LNCaP clone FGC (cell line): ENCODE measurements at regions not wholly inside any gene's neighbourhood (a gene's known extent, or its start where the extent isn't known, plus 50 kb on each side); places are given as distances from the start of the nearest gene placed in this dataset.
"Not testable (repeated sequence)": the region's sequence is repeated elsewhere in the genome, so short reads cannot be mapped to it uniquely, and the experiment has no call there.

Experiments used
- DNase-seq: peaks from one replicate; pipeline ENCODE4 v3.0.0-alpha.2; 2011; ENCODE audit warnings: low read depth
- H3K4me3 ChIP-seq: 2 replicates; pipeline ENCODE4 v1.5.1; 2011; ENCODE audit warnings: mild to moderate bottlenecking, low read depth, low read length, control low read depth
- TF ChIP-seq, protein P1 (sequence below): IDR thresholded peaks from 2 replicates; pipeline ENCODE4 v1.5.1; 2012; ENCODE audit warnings: mild to moderate bottlenecking; ENCODE audit not compliant: control insufficient read depth, insufficient read depth; ENCODE audit errors: extremely low read depth

DNA sequence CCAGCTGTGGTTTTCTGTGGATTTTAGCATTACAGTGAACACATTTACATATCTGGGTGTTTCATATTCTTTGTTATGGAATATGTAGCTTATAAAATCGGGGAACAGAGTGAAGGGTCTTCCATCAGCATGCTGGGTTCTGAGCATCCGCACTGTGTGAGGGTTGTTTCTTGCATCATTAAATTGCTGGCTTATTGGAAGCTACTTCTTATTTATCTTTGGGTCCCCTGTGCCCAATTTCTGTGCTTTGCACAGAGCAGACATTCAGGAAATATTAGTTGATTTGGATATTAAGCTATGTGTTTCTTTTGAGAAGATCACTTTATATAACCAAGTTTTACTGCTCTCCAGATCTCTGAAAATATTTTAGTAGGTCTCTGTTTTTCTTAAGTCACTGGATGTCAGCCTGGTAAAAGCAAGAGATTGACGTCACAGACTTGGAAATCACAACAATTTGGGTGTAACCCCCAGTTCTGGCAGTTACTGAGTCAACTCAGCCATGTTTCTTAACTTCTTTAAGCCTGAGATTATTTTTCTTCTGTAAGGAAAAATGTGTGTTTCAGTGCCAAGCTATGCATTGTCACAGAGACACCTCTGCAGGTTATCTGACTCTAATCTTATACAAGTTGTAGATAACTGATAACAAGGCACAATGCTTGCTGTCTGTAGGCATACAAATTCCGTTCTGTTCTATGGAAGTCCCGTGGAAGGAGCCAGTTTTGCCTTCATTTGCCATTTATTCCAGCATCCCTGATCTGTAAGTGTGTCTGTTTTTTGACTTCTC, 258.3 kb upstream of the KAZN start:
- TF ChIP-seq, protein P1, sequence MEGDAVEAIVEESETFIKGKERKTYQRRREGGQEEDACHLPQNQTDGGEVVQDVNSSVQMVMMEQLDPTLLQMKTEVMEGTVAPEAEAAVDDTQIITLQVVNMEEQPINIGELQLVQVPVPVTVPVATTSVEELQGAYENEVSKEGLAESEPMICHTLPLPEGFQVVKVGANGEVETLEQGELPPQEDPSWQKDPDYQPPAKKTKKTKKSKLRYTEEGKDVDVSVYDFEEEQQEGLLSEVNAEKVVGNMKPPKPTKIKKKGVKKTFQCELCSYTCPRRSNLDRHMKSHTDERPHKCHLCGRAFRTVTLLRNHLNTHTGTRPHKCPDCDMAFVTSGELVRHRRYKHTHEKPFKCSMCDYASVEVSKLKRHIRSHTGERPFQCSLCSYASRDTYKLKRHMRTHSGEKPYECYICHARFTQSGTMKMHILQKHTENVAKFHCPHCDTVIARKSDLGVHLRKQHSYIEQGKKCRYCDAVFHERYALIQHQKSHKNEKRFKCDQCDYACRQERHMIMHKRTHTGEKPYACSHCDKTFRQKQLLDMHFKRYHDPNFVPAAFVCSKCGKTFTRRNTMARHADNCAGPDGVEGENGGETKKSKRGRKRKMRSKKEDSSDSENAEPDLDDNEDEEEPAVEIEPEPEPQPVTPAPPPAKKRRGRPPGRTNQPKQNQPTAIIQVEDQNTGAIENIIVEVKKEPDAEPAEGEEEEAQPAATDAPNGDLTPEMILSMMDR, result no peak
- H3K4me3 ChIP-seq, result no peak overlapping the region
- DNase-seq, result no peak

DNA sequence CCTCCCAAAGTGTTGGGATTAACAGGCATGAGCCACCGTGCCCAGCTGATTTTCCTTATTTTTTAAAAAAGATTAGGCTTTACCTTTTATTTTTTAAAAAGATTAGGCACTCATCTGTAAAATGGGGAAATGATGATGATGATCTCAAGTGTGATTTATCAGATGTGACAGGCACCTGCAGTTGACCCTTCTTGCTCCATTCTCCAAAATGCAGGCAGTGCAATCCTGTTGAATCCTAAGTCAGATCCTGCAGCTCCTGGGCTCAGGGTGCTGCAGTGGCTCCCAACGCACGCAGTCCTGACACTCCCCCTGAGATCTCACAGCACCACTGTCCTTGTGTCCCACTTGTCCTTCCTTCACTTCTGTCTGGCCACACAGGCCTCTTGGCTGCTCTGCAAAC, 257.3 kb upstream of the KAZN start:
- H3K4me3 ChIP-seq, result no peak overlapping the region
- no peak for DNase-seq
- TF ChIP-seq, protein P1, result no peak

- no peak overlapping the region for H3K4me3 ChIP-seq
- TF ChIP-seq, protein P1, result no peak
- no peak for DNase-seq
Measured at GRCh38 chr1:14345946-14346550, 252.4 kb upstream of the KAZN start.

- TF ChIP-seq, protein P1, result no peak
- H3K4me3 ChIP-seq, result no peak overlapping the region
- no peak for DNase-seq
Measured at GRCh38 chr1:14347186-14347585, 251.3 kb upstream of the KAZN start.

- H3K4me3 ChIP-seq, result no peak overlapping the region
- TF ChIP-seq, protein P1, result no peak
Measured at GRCh38 chr1:14347776-14348175, 250.7 kb upstream of the KAZN start.

GRCh38 chr1:14350197-14350596, 248.3 kb upstream of the KAZN start:
- TF ChIP-seq, protein P1, result no peak
- H3K4me3 ChIP-seq, result no peak overlapping the region
- DNase-seq, result no peak

More at GRCh38 chr1:14347776-14348175, 250.7 kb upstream of the KAZN start:
- no peak for DNase-seq

- DNase-seq, result no peak
- TF ChIP-seq, protein P1, result no peak
Measured at GRCh38 chr1:14352897-14353296, 245.6 kb upstream of the KAZN start.

GRCh38 chr1:14361005-14361404, 237.5 kb upstream of the KAZN start:
- DNase-seq, result peak; percentile 46
- H3K4me3 ChIP-seq, result not testable (repeated sequence)

More at GRCh38 chr1:14352897-14353296, 245.6 kb upstream of the KAZN start:
- no peak overlapping the region for H3K4me3 ChIP-seq
